ENCODE measurements at regions not wholly inside any gene's neighbourhood (a gene's known extent, or its start where the extent isn't known, plus 50 kb on each side); places are given as distances from the start of the nearest gene placed in this dataset.

DNA sequence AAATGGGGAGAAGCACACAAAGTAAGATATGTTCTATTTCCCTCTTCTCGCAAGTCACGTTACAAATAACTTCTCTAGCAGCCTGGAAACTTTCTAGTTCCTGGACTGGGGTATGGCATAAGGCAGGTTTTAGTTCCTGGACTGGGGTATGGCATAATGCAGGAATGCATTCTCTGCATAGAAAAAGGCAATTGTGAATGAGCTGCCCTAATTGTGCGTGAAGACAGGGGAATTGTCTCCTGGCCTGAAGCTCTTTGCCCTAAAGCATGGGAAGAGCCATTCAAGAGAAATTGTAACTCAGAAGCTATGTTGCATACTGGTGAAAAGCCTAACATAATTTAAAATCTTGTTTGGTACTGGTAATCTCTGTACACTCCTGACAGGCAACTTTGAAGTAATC is 54.3 kb upstream of the CBLB start:
- DNase-seq (ENCODE audit: low read depth in 2 of 2), result no peak

DNA sequence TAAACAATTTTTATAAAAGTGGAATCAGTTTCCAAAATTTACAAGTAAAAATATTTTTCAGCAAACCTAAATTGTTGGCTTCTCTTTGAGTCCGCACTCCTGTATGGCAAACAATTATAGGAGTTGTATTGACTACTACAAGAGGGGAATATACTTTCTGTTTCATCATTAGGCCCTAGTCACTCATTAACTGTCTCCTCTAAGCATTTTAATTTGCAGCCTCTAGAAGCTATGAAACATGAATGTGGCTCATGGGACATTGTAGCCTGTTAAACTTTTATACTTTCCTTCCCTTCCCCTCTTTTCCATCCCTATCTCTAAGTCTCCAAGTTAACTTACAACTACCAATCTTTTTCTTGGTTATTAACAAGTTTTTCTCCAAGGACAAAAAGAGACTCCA is 58.9 kb upstream of the CBLB start:
- DNase-seq (ENCODE audit: low read depth in 2 of 2), result no peak

DNA sequence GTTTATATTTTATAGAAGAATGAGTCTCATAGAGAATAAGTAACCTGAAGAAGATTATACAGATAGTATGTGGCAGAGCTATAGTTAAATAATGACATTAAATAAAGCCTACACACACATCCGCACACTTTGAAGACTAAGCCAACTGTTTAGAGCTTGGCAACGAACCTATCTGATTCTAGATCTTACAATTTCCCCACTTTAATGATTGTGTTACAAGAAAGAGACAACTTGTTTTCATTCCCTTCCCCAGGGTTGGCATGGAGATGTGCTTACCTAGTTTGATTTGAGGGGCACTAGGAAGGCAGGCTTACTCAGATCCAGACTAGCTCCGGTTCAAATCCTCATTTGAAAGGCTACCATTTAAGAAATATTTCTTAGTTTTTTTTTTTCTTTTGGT is 61.9 kb upstream of the CBLB start:
- DNase-seq (ENCODE audit: low read depth in 2 of 2), result no peak

DNA sequence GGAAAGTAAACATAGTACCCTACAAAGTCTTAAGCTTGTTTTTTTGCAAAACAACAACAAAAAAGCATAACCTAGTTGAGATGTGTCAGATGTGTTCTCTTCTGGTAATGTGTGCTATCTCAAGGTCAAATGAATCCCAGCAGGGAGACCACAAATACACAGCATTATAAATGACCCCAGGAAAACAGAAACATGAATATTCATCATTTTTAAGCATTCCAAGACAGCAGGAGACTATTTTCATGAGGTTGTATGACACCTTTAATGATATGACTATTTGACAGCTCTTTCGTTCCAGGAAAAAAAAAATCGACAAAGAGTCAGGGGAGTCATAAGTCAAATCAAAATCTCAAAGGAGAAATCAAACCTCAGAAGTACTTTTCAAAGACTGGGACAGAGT is 62.7 kb upstream of the CBLB start:
- no peak for DNase-seq (ENCODE audit: low read depth in 2 of 2)

DNA sequence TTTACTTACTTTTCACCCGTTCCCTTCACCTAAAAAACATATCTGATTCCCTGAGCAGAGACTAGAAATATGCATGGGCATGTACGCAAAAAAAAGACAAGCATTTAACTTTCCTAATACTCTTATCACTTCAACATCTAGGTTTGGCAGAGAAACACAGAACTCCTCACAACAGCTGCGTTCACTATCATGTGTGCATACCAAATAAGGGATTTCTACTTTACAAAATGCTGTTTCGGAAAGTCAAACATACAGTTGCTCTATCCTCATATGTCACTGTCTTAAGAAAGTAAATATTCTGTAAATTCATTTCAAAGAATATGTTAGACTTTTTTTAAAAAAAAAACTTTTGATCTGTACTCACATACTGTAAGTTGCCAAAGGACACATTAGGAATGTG is 65.1 kb upstream of the CBLB start:
- DNase-seq (ENCODE audit: low read depth in 2 of 2), result no peak

DNA sequence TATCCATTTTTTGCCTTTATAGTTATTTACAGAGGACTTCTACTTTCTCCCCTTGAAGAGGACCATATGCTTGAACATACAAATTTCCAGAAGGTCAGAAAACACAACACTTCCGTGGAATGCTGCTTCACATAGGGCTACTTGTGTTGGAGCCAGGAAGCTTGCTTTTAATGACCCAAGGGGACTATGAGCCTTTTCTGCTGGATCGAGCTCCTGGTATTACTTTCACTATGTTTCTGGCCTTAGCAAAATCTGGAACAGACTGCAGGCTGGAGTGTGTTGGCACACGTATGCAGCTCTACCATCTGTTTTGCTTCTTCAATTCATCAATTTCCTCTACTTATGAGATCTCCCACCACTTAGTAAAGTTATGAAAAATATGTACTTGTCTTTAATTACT is 69.3 kb upstream of the CBLB start:
- no peak for DNase-seq (ENCODE audit: low read depth in 2 of 2)

DNA sequence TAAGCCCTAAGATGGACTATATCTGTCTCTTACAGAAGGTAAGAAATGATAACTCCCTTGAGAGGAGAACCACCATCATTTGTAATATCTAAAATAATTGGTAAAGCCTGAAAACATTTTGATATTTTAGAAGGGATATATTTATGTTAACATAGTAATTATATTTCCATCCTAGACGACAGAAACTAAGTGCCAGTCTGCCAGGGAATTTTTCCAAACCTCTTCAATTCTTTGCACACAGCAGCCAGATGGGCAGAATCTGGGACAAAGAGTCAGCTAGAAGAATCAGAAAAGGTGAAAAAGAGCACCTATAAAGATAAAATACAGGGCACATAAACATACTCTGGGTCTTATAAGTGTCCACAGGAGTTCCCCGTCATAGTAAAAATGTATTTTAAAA is 70.0 kb upstream of the CBLB start:
- DNase-seq (ENCODE audit: low read depth in 2 of 2), result no peak

DNA sequence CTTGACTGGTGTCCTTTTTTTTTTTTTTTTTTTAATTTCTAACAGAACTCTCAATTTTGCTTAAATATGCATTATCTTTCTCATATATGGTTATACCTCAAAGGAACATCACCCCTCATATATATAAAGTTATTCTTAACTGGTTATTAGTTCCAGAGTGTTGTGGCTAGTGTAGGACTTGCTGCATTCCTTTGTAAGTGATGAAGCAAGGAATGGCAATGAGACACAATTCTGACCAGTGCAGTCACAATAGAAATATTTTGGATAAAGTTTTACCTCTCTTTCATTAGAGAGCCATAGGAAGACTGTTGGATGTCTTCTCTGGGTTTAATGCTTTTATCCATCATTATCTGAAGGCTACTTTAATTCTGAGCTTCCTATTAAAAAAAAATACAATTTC is 75.5 kb upstream of the CBLB start:
- DNase-seq (ENCODE audit: low read depth in 2 of 2), result no peak

DNA sequence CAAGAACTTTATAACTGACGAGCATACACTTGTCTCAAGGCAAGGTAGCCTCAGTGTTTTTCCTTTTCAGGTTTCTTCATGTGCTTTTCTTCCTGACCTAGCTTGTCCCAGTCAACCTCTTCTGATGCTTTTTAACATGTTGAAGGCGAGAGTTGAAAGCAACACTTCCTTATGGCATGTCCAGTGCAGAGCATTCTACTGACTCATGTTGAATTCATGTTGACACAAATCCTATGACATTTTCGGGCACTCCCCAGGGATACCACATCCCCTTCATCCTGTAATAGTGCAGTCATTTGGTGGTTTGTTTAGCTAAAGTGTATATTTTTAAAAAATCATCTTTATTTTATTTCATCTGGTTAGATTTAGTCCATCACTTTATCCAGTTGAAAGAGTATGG is 75.9 kb upstream of the CBLB start:
- no peak for DNase-seq (ENCODE audit: low read depth in 2 of 2)

DNA sequence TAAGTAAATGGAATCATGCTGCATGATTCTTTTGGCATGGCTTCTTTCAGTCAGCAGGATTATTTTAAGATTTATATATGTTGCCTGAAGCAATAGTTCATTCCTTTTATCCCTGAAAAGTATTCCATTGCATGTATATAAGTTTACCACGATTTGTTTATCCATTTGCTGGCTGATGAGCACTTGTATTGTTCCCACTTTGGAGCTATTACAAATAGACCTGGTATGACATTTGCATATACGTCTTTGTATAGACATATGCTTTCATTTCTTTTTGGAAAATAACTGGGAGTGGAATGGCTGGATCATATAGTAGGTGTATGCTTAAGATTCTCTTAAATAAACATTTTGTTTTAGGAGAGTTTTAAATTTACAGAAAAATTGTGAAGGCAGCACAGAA is 79.3 kb upstream of the CBLB start:
- no peak for DNase-seq (ENCODE audit: low read depth in 2 of 2)

DNA sequence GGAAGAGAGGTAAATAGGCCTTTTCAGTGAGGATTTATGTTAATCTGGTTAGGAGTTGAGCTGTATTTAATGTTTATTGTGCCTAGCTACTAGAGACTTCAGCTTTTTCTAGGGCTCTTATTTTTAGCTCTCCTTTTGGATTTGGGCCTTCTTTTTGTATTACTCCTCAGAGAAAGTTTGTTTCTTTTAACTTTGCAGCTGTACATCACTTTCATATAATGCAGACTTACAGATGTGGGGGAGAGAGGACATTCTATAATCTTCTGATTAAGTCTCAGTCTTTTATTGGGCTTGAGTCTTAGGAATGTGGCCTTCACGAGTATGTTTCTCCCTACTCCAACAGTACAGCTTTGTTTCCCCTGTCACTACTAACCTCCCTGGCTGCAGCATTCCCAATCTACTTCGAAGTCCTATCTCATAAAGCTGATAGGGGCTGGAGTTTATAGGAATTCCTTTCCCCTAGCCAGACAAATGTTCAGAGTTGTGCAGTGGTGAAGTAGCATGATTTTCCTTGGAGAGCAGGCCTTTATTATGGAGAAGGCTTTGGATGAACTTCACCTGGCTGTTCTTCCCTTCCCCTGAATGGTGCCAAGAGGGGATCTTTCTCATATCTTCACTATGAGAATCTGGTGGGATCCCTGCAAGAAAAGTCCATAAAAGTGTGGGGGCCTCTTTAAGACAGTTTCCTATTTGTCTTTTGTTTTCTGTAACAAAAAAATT is 82.2 kb upstream of the CBLB start:
- DNase-seq (ENCODE audit: low read depth in 2 of 2), result no peak

DNA sequence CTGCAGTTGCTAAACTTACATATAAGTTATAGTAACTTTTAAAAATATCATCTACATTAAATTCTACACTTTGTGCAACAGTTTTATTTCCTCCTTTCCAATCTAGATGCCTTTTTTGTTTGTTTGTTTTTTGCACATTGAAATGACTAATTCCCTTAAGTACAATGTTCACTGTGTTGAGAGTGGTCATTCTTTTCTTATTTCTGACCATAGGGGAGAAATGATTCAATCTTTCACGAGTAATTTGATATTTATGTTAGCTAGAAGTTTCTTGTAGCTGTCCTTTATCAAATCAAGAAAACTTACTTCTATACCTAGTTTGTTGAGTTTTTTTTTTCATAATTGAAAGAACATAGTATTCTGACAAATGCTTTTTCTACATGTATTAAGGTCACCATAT is 85.0 kb upstream of the CBLB start:
- no peak for DNase-seq (ENCODE audit: low read depth in 2 of 2)

DNA sequence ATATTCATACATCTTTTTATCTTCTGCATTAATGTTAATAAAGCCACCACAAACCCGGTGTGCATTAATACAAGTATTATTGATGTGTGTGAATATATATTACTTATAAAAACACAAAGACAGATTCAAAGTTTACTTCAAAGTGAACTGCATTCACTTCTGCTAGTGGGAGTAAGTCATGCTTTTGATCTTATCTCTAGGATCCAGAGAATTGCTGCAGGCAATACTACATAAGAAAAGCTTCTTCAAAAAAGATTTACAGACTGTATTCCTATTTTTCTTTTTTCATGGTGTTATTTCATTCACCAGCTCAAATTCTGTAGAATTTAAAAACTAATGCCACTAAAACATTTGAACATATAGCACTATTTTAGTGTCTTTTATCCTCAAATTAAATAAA is 87.5 kb upstream of the CBLB start:
- DNase-seq (ENCODE audit: low read depth in 2 of 2), result no peak

DNA sequence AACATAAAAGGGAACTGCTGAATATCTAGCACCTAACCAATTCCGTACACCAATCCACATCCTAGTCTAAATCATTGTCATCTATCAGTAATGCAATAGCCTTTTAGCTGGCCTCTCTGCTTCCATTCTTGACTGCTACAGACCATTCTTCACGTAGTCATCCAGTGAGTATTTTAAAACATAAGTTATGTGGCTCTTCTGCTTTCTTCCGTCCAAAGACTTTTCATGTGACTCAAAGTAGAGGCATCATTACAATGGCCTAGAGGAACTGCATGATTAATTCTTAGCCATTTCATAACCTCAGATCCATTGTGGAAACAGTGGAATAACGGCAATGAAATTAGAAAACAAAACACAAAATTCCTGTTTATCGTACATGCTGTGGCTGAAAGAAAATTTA is 88.9 kb upstream of the CBLB start:
- no peak for DNase-seq (ENCODE audit: low read depth in 2 of 2)

DNA sequence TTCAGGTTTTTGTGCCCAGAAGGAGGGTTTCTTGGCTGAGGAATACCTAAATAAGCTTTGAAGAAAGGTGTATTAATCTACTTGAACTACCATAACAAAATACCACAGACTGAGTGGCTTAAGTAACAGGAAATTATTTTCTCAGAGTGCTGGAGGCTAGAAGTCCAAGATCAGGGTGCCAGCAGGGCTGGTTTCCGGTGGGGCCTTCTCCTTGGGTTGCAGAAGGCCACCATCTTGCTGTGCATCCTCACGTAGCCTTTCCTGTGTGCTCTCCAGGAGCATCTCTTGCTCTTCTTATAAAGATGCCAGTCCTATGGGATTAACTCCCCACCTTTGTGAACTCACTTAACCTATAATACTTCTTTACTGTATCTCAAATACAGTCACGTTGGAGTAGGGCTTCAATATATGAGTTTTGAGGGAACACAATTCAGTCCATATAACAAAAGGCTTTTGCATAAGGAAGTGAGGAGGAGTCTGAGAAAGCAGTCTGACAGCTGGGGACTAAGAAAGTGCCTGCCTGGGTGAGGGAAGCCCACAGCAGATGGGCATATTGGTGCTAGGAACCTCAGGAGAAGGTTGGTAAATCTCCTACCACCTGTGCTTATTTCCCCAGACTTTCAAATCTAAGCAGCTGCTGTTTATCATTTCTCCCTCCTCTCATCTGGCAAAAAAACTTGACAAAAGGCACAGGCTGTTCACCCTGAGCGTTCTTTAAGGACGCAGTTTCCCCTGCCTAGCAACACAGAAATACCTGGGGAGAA is 89.6 kb upstream of the CBLB start:
- no peak for DNase-seq (ENCODE audit: low read depth in 2 of 2)

DNA sequence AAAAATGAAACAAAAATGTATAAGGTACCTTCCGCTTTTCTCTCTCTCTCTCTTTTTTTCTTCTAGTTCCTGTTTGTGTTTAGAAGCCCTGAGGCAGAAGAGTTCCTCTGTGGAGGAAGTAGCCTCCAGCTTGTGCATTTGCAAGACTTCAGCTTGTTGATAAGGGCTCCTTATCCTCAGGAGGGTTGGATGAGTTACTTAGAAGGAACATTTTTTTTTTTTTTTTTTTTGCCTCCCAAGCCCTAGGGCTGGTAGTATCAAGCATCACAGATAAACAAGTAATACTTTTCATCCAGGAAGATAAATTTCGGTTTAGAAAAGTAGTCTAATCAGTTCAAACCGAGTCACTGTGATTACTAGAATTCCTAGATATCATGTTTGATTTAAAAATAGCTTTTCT is 91.0 kb upstream of the CBLB start:
- DNase-seq (ENCODE audit: low read depth in 2 of 2), result no peak

DNA sequence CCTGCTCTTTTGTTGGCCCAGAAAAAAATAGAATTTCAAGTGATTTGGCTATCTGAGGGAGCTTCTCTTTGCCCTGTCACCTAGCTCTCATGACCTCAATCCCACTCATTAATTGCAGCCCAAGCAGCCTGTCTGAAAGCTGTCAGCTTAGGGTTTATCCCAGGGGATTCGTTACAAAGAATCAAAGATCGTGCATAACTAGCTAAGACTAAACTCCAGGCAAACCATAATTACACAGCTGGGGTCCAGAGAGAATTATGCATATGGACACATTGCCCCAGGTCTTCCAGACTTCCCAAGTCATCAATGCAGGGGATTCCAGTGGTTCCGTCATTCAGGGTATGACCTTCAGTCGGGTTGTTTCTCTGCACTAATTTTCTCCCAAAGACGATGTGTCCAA is 91.6 kb upstream of the CBLB start:
- DNase-seq (ENCODE audit: low read depth in 2 of 2), result no peak

DNA sequence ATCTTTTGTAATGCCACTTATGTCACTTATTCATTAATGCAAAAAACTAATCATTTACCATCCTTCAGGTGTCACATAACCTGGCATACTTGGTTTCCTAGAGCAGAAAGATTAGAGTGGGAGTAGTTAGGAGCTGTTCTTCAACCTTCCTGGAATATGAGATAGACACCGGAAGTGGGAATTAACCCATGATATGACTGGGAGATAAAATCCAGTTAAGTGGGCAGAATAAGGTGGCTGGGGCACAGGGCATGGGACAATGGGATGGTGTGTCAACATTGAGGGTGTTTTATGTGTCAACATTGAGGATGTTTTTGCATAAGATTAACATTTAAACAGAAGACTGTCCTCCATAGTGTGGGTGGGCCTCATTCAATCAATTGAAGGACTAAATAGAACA is 94.3 kb upstream of the CBLB start:
- DNase-seq (ENCODE audit: low read depth in 2 of 2), result no peak

DNA sequence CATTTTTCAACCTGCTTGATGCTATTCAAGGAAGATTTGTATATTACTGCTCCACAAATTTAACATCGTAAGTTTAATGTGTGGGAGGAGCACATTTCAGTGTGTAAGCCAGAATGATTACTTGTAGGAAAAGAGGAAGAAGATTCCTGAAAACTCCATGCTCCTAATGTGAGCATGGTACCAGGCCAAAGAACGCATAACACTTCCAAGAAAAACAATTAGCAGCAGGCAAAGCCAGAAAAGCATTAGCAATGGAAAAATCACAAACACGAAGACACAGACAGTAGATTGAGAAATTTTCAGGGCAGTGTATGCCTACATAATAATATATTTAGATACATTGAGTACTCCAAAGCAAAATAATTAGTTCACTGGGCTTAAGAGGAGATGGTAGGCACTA is 96.6 kb upstream of the CBLB start:
- DNase-seq (ENCODE audit: low read depth in 2 of 2), result no peak

DNA sequence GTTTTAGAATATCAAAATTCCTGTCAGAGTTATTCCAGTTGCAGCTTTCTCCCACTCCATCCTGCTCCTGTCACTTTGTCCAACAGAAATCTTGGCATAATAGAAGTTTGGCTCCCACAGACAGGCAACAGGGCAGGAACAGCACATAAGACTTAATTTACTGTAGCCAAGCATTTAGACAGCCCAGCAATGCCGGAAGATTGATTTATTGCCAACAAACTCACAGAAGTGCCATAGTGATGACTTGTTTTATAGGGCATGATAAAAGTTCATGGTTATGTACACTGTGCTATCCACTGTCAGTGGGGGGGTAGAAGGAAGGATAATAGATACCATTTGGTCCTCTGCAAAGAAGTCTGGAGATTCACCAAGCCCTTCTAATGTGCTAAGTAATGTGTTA is 98.3 kb upstream of the CBLB start:
- no peak for DNase-seq (ENCODE audit: low read depth in 2 of 2)

DNA sequence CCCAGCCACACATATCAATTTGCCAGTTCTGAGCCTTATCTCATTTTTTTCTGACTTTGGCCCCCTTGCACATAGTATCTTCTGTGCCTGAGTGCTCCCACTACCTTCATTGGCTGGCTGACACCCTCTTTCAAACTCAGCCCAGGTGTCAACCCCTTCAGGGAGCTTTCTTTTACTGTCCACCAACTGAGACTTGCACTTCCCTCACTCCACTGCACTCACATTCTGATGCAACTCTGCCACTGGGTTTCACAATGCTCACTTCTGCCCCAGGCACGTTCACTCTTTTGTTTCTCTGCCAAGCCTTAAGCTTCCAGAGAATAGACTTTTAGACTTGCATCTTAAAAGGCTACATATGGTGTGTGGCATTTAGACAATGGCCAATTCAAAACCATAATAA is 101.5 kb upstream of the CBLB start:
- DNase-seq (ENCODE audit: low read depth in 2 of 2), result no peak

DNA sequence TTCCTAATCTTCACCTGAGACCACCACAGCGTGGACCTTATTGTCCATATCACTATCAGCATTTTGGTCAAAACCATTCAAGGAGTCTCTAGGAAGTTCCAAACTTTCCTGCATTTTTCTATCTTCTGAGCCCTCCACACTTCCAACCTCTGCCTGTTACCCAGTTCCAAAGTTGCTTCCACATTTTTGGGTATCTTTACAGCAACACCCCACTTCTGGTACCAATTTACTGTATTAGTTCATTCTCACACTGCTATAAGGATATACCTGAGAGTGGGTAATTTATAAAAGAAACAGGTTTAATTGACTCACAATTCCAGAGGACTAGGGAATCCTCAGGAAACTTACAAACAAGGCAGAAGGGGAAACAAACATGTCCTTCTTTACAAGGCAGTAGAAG is 103.3 kb upstream of the CBLB start:
- no peak for DNase-seq (ENCODE audit: low read depth in 2 of 2)

DNA sequence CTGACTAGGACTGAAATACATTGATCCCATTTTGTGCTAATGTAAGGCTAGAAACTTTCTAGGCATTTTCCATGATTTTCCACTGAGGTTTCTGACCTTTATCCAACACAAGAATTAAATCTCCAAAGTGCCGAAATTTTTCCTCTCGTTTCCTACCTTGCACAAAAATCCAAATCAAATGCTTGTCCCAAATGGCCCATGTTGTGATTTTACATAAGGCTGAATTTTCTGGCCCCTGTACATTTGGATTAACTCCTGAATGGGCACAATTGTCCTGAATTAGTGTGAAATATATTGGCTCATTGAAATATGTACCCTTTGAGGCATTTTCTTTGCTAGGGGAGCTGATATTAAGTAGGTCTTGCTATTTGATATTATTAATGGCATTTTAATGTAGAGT is 105.6 kb upstream of the CBLB start:
- no peak for DNase-seq (ENCODE audit: low read depth in 2 of 2)

DNA sequence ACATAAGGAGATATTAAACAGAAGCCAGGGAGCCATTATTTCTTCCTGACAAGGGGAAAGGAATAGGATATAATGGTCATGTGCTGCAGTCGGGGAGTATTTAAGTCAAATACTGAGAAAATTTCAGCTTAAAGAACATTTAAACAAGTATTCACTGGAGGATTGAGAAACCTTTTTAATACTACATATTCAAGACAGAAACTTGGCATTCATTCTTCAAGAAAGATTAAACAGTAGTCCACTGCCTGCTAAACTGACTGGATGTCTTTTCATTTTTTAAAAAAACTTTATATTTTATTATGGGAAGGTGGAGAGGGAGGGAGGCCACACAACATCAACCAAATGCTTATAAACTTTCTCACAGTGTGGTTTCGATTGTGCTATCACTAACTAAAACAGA is 107.4 kb upstream of the CBLB start:
- no peak for DNase-seq (ENCODE audit: low read depth in 2 of 2)
